GM19438 (cell line): ENCODE measurements at regions not wholly inside any gene's neighbourhood (a gene's known extent, or its start where the extent isn't known, plus 50 kb on each side); places are given as distances from the start of the nearest gene placed in this dataset.

Experiments
- ATAC-seq: cut with Tn5 transposase; IDR thresholded peaks from one replicate; pipeline ENCODE4 v1.9.1; 2021; ENCODE audit warnings: low read depth; ENCODE audit not compliant: unreplicated experiment

DNA sequence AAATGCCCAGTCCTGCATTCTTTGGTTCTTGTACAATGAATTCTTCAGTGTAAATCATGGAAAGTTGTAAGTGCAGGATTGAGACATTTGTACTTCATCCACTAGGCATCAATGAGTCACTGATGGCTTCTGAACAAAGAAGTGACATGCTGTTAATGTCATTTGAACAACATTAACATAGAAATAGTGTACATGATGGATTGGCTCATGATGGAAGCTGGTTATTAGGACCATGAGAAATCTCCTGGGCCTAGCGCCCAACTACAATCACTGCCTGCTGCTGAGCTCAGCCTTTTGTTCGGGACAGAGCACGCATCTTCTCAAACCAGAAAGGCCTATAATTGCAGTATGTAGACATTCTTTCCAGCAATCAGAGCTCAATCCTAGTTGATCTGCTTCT is 316.8 kb upstream of the TSHZ2 start:
- no peak for ATAC-seq

DNA sequence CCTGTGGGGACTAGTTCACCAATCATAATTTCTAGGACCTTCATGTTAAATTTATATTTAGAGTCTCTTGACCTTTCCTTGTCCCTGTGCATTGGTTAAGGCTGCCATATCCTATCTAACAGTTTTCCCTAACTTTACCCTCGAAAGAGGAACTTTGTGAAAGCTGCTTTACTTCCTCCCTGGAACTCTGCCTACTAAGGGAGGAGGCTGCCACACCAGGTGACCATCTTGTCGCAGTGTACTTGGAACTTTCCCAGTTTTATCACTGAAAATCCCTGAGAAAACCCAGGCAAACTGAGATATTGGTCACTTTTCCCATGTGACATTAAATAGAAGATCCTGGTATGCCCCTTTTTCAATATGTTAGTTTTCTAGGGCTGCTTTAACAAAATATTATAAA is 317.6 kb upstream of the TSHZ2 start:
- no peak for ATAC-seq

DNA sequence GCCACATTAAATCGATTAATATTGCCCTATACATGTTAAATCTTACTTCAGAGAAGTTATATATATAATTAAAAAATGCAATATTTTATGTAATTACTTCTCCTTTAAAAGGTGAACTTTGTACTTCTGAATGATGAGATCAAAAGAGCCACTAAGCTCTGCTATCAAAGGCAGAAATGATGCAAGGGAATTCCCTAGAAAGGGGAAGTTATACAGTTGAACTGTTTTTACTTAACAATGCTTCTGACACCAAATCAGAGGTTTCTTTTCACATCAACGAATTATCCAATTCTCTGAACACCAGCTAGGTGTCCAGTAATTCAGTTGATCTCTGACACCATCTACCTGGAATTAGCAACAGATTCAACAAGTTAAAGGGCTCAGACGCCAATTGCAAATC is 319.9 kb upstream of the TSHZ2 start:
- no peak for ATAC-seq

DNA sequence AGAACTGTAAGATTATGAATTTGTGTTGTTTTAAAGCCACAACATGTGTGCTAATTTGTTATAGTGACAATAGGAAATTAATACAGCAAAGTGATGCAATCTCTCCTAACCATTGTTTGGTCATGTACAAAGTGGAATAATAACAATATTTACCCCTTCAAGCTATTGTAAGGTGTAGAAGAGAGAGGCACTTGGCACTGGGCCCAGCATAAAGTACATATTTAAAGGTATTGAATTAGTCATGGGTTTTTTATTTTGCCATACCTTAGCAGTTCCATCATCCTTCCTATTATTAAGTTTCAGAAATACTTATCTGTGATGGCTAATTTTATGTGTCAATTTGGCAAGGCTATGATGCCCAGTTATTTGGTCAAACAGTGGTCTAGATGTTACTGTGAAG is 322.4 kb upstream of the TSHZ2 start:
- no peak for ATAC-seq

DNA sequence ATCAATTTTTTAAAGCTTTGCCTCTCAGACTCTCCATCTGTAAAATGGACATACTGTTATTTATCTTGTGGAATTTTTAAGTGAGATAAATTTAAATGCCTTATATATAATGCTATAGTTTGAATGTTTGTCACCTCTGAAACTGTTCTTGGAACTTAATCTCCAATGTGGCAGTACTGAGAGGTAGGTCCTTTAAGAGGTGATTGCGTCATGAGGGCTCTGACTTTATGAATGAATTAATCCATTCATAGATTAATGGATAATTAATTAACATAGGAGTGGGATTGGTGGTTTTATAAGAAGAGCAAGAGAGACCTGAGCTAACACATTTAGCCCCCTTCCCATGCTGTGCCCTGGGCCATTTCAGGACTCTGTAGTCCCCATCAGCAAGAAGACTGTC is 326.3 kb upstream of the TSHZ2 start:
- no peak for ATAC-seq

DNA sequence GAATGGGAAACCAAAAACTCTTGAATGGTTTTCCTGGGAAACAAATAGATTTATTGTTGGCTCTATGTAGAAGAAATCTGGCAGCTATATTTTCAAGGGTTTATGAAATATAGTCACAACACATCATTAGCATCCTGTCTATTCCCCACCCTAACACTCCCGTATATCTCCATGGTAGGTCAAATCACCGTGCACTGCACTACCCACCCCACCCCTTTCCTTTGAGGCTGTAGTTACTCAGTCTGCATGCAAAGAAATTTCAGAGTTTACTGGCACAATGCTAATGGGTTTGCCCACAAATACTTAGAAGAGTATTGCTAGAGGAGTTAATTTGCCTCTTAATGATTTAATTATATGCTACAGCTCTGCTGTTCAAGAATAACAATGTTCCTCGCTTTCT is 329.1 kb upstream of the TSHZ2 start:
- no peak for ATAC-seq

DNA sequence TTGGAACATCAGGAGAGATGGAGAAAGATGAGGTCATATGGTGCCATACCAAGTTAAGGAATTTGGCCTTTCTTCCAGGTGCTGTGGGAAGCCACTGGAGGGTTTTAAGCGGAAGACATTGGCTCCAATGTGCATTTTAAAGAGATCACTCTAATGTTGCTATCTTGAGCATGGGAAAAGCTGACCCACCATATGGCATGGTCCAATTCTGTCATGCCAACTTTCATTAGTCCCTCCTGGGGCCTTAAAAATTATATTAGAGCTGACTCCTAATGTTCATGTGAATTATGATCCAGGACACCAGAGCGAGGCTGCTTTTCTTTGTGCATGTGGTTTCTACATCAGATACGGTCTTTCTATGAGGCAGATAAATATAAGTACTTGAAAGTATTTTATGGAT is 335.0 kb upstream of the TSHZ2 start:
- no peak for ATAC-seq

DNA sequence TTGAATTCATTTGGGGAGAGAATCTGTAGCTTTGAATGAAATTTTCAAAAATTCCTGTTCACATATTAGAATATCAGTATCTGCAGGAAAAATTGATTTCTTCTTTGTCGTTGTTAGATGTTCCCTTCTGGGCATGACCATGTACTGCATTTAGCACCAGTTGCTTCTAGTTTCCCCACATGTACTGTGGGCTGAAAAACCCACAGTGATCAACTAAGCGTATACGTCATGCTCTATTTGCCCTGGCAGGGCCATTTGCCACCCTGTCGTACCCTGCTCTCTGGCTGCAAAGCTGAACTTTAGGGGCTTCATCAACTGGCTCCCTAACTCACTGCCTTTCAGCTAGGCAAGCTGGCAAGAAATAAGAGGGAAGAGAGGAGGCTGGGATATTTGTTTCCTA is 340.7 kb upstream of the TSHZ2 start:
- ATAC-seq = no peak

DNA sequence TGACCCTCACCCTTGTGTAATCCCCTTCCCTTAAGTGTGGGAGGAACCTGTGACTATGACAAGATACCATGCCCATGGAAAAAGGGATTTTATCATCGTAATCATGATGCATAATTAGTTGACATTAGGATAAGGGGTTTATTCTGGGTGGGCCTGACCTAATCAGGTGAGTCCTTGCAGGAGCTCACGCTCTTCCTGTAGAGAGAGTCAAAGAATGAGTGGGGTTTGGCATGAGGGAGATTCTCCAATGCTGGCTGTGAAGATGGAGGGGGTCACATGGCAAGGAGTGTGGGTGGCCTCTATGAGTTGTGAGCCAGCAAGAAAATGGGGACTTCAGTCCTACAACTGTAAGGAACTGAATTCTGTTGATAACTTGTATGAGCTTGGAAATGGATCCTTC is 342.0 kb upstream of the TSHZ2 start:
- no peak for ATAC-seq

DNA sequence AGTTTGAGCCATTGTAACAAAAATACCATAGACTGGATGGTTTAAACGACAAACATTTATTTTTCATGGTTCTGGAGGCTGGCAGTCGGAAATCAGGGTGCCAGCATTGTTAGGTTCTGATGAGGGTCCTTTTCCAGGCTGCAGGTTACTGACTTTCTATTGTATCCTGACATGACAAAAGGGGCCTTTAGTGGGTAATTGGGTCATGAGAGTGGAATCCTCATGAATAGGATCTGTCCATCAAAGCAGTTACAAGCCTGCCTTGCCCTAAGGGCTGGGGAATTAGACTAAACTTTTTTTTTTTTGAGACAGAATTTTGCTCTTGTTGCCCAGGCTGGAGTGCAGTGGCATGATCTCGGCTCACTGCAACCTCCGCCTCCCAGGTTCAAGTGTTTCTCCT is 347.9 kb upstream of the TSHZ2 start:
- no peak for ATAC-seq

DNA sequence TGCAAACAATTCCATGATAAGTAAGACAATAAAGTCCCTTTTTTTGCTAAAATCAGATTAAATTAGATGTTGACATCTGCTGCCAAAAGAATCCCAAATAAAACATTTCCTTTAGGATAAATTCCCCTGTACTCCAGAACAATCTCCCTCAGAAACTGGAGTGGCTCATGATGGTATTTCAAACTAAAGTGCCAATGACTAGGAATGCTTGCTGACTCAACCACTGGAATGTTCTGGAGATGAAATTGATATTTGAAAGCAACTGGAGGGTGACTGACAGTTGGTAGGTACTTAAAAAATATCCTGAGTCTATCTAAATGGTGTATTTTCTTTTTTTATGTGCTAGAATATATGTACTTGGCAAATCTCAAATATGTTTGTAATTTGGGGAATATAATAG is 350.1 kb upstream of the TSHZ2 start:
- no peak for ATAC-seq

DNA sequence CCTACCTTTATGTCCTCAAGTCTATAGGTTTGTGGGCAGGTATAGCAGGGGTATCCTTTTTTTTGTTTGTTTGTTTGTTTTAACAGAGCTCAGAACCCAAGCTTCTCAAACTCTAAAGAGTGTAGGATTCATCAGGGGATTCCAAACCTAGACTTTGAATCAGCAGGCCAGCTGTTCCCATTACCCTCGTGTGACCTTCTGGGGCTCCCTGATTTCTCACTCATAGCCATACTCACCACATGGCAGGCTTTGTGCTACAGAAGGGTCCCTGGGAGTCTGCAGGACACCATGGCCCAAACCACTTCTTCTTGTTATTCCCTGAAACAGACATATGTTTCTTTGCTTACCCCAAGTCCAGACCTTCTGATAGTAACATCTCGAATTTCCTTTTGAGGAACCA is 350.8 kb upstream of the TSHZ2 start:
- ATAC-seq = no peak

DNA sequence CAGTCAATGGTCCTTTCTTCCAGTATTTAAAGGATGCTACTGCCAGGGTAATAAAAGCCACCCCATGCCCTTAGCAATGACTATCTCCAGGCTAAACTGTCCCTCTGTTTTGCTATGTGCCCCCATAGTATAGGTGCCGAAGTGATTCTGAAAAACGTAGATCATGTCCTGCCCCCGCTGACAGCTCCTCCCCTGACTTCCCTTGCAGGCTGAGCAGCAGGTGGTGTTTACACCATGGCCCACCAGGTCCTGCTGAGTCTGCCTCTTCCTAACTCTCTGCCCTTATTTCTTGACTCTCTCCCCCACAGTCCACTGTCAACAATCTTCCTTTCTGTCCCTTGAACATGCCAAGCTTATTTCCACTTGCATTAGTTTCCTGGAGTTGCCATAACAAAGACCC is 352.5 kb upstream of the TSHZ2 start:
- ATAC-seq = no peak

DNA sequence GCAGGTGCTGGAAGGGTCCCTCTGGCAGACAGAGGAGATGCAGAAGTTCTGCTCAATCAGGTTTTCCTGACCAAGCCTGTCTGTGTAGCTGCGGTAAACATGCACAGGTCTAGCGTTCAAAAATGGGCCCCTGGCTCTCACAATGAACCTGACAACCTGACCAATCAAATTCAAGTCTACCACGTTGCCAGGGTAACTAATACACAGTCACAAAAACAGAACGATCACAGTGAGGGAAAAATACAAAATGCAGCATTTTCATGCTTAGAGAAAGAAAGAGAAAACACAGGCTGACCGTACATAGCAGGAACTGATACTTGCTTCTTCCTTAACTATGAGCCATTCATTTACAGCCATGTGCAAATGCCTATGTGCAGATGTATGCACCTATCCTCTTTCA is 353.1 kb upstream of the TSHZ2 start:
- ATAC-seq = no peak

DNA sequence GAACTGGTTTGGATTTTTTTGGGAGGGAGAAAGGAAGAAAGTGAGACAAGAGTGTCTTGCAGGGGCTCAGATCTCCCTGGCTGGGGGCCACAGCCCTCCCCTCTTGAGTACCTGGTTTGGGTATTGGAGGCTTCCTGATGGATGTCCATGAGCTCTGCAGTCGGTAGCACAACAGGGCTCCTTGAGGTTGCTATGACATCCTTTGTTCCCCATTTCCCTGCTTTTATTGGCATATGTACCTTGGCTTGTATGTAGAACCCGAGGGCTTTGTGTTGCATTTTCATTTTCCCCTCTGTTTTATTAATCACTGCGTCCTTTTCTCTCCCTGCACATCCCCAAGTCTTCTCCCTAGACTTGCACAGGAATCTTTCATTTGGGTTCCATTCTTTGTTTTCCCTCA is 355.5 kb upstream of the TSHZ2 start:
- no peak for ATAC-seq

DNA sequence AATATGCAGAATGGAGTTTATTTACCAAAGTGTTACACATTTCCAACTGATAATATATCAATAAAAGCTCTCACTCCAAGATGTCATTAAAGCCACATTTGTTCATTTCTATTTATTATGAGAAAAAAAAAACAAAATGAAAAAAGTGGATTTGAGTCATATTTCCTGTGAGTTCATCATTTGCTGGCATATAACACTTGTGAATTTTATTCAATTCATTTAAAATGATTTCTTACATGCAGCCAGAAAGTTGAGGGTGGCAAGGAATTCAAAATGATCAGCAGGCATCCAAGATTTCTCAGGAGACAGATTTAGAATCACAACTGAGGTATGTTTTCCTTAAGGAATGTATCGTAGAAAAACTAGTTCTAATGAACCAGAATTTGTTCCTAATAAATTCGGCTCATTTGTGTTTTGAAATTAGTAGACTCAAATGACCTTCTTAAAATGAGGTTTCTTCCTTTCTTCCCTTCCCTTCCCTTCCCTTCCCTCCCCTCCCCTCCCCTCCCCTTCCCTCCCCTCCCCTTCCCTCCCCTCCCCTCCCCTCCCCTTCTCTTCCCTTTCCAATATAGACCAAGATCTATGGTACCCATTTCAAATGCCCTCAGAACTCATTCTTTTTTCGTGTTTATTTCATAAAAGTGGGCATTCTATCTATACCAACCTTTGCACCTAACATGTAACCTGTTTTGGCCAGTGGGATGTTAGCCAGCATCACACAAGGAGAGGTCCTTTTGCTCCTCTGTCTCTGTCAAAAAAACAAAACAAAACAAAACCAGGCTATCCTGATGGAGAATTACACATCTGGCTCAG is 357.9 kb upstream of the TSHZ2 start:
- no peak for ATAC-seq

DNA sequence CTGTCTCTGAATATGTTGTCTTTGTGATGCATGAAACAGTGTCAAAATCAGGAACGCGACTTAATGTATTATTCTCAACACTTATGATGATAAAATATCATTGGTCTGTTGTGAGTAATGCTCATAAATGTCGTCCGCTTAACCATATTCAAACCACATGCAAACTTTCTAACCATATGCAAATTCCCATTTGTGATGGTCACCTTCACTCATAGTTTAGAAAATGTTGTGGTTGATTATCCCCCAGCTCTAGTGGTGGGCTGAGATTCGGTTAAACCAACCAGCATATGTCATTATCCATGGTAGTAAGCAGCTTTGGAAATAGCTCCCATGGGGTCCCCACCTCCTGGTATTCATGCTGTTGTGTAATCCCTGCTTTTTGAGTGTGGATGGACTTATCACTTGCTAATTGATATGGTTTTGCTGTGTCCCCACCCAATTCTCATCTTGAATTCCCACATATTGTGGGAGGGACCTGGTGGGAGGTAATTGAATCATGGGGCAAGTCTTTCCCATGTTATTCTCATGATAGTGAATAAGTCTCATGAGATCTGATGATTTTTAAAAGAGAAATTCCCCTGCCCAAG is 360.0 kb upstream of the TSHZ2 start:
- no peak for ATAC-seq

DNA sequence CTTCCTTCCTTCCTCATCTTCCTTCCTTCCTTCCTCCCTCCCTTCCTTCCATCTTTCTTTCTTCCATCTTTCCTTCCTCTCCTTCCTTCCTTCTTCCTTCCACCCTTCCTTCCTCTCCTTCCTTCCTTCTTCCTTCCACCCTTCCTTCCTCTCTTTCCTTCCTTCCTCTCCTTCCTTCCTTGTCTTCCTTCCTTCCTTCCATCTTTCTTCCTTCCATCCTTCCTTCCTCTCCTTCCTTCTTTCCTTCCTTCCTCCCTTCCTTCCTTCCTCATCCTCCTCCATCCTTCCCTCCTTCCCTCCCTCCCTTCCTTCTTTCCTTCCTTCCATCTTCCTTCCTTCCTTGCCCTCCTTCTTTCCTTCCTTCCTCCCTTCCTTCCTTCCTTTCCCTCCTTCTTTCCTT is 361.4 kb upstream of the TSHZ2 start:
- no peak for ATAC-seq

DNA sequence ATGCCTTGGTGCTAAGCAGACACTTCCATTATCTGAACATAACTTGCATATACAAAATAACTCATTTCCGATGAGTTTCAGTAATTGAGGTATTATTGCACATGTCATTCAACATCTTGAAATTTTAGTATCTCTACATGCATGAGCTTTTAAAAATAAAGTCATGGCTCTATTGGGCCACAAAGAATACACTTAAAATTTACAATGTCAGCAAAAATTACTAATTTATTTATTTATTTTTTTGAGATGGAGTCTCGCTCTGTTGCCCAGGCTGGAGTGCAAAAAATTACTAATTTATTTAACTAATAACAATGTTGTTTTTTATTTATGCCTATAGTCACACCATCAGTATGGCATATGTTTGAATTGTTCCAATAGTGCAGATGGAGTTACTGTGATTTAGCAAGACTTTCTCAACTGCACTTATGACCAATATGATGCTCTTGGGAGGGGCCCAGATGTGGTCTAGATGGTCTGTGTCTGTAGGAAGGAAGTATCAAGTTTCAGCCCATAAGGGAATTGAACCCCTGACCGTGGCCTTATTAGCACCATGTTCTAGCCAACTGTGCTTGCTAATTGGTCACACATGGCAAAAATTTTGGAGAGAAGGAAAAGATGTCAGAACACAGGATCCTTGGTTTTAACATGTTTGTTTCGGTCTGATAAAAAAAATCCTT is 370.7 kb upstream of the TSHZ2 start:
- ATAC-seq = no peak

DNA sequence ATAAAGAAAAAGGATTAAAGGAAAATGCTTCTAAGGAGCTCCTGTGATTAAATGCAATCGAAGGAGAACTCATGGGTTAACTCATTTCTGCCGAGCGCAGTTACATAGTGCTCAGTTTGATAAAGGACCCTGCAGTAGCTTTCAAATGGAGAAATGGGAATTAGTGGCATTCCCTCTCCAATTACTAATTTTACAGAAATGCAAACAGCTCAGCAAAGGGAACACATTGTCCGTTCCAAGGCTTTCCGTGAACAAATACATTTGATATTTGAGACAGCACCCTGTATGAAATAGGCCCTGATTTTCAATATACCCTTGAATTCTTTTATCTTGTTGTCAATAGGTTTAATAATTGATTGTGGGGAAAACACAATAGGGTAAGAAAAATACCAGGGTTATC is 375.9 kb upstream of the TSHZ2 start:
- ATAC-seq = no peak

DNA sequence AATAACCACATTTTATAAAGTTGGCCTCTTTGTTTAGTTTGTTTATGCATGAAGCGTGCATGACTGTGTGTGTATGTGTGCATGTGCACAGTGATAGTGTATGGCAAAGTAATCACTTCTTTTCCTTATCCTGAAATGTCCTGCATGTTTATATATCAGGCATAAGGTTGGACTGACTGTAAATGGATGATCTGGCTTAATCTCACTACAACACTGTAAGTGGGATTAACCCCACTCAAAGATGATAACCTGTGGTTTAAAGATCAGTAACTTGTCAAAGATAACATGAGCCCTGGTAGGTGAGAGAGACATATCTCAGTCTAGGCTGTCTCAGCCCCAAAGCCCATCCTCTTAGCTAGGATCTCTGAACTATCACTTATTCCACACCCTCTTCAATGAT is 376.6 kb upstream of the TSHZ2 start:
- ATAC-seq = no peak

DNA sequence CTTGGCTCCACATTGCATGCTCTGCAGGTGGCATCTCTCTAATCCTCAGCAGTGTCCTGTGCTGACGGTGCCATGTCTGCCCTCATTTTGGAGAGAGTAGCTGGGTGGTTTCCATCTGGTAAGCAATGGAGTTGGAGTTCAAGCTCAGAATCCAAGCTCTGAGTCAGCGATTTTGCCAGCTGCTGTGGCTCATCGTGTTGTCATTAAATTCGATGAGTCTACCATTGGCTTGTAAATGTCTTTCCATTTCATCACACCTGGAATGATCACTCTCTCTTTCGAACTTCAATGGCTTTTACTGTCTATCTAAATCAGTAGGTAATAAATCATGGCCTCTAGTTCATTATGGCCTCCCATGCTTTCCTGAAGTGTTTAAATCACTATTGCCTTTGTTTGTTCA is 378.5 kb upstream of the TSHZ2 start:
- no peak for ATAC-seq
